Right cardiac atrium (tissue), 5 donors: ENCODE measurements at regions not wholly inside any gene's neighbourhood (a gene's known extent, or its start where the extent isn't known, plus 50 kb on each side); places are given as distances from the start of the nearest gene placed in this dataset.

Experiments
- ATAC-seq, 2 donors: fragments of 200-7000 bp; cut with Tn5 transposase; one replicate each; pipeline versions ENCODE4 v1.8.0 to v1.9.1; 2020; ENCODE audit warnings: moderate library complexity in 2 of 2, mild to moderate bottlenecking in 1 of 2
- DNase-seq, 3 donors: peaks; one replicate each; pipeline ENCODE4 v3.0.0-alpha.2; 2020
- H3K27ac ChIP-seq: one replicate; pipeline ENCODE4 v1.5.1; 2013; ENCODE audit warnings: mild to moderate bottlenecking, low read length, control low read depth, moderate library complexity
- H3K27me3 ChIP-seq: one replicate; pipeline ENCODE4 v1.6.1; 2013; ENCODE audit not compliant: control insufficient read depth, insufficient read depth
- H3K4me1 ChIP-seq: one replicate; pipeline ENCODE4 v1.6.1; 2013; ENCODE audit warnings: low read length; ENCODE audit not compliant: control insufficient read depth, insufficient read depth
- H3K4me3 ChIP-seq: one replicate; pipeline ENCODE4 v1.5.1; 2013; ENCODE audit warnings: low read length, control low read depth
- H3K9me3 ChIP-seq: one replicate; pipeline ENCODE4 v1.6.1; 2013; ENCODE audit warnings: low read length; ENCODE audit not compliant: control insufficient read depth
- WGBS: extraction: QIAGEN DNeasy Blood & Tissue Kit; methylation state at CpG from one replicate; pipeline ENCODE4 v1.1.7; 2013; 5-methylcytosine and 5-hydroxymethylcytosine counted together
- intact Hi-C, 4 donors: fragments of 100-400 bp; cut with DNase I; formaldehyde crosslinking; loops; one replicate each; pipeline versions ENCODE4 v1.11.0 to v1.14.0; 2022 to 2023
- donor health status: healthy with polysubstance abuse.
- donor health status: DM: no; HTN: yes; CAD: no.
- donor health status: DM: no; HTN: no; CAD: no.
- donor health status: DM: no; HTN: yes; CAD: no; lungs with severe emphysema.
- donor health status: DM: yes; HTN: yes; CAD: no.

- Histone ChIP-seq H3K27ac (no peak overlapping the region), H3K9me3 (no peaks in the 10 kb centered on the region), H3K27me3 (no peaks in the 10 kb centered on the region), H3K4me1 (peaks cover 2% of the 10 kb centered on the region), H3K4me3 (no peak overlapping the region)
- ATAC-seq: no peak
- no peak for DNase-seq
- intact Hi-C loops: loop anchor here in 1 of 4 donors (10.0 kb wide), 1 partner anchor 209 kb away; the partner anchor contains the start of gene TNPO1
Measured at GRCh38 chr5:72605632-72606031, 98.4 kb upstream of the ZNF366 start.

GRCh38 chr5:72604798-72605154 lies 97.6 kb upstream of the ZNF366 start:
- Histone ChIP-seq H3K9me3 (no peaks in the 10 kb centered on the region), H3K4me3 (no peak overlapping the region), H3K27ac (no peak overlapping the region), H3K4me1 (peaks cover 2% of the 10 kb centered on the region), H3K27me3 (no peaks in the 10 kb centered on the region)
- WGBS: 65% methylated on average over 2 of the region's 2 CpGs
- intact Hi-C loops: loop anchor here in 1 of 4 donors (10.0 kb wide), 1 partner anchor 210 kb away; the partner anchor contains the start of gene TNPO1
- DNase-seq: no peak
- no peak for ATAC-seq

- 60% methylated on average over 11 of the region's 11 CpGs for WGBS
- H3K27me3 ChIP-seq: no peaks in the 10 kb centered on the region
- no peaks in the 10 kb centered on the region for H3K9me3 ChIP-seq
- ATAC-seq (peak; percentile 53 to 76), DNase-seq (no peak)
- H3K4me3 ChIP-seq: no peak overlapping the region
- peaks cover 2% of the 10 kb centered on the region for H3K4me1 ChIP-seq
- intact Hi-C loops: loop anchor here in 1 of 4 donors (10.0 kb wide), 1 partner anchor 211 kb away; the partner anchor contains the start of gene TNPO1
- no peak overlapping the region for H3K27ac ChIP-seq
Measured at GRCh38 chr5:72604111-72604797, 97.0 kb upstream of the ZNF366 start.

GRCh38 chr5:72602696-72603685 lies 95.8 kb upstream of the ZNF366 start:
- H3K27me3 ChIP-seq: no peaks in the 10 kb centered on the region
- H3K4me1 ChIP-seq: peaks cover 2% of the 10 kb centered on the region
- no peak overlapping the region for H3K27ac ChIP-seq
- H3K9me3 ChIP-seq: no peaks in the 10 kb centered on the region
- H3K4me3 ChIP-seq: no peak overlapping the region
- intact Hi-C loops: loop anchor here in 1 of 4 donors (10.0 kb wide), 1 partner anchor 212 kb away; the partner anchor contains the start of gene TNPO1
- DNase-seq (no peak), ATAC-seq (no peak)
- WGBS: 94% methylated on average over 6 of the region's 6 CpGs

GRCh38 chr5:72601861-72602260 lies 94.7 kb upstream of the ZNF366 start:
- ATAC-seq (no peak), DNase-seq (no peak)
- intact Hi-C loops: loop anchor here in 1 of 4 donors (10.0 kb wide), 1 partner anchor 213 kb away; the partner anchor contains the start of gene TNPO1
- no peaks in the 10 kb centered on the region for H3K27me3 ChIP-seq
- no peak overlapping the region for H3K4me3 ChIP-seq
- no peaks in the 10 kb centered on the region for H3K9me3 ChIP-seq
- H3K27ac ChIP-seq: no peak overlapping the region
- 77% methylated on average over 1 of the region's 1 CpG for WGBS
- H3K4me1 ChIP-seq: peaks cover 5% of the 10 kb centered on the region

GRCh38 chr5:72600391-72600981 lies 93.3 kb upstream of the ZNF366 start:
- intact Hi-C loops: loop anchor here in 1 of 4 donors (10.0 kb wide), 1 partner anchor 214 kb away; the partner anchor contains the start of gene TNPO1
- H3K27ac ChIP-seq: no peak overlapping the region
- no peak for ATAC-seq

GRCh38 chr5:72599519-72600370 lies 92.5 kb upstream of the ZNF366 start:
- H3K27ac ChIP-seq: peak overlapping the region; percentile 33
- no peaks in the 10 kb centered on the region for H3K9me3 ChIP-seq
- H3K4me3 ChIP-seq: no peak overlapping the region
- H3K4me1 ChIP-seq: peaks cover 5% of the 10 kb centered on the region
- no peaks in the 10 kb centered on the region for H3K27me3 ChIP-seq
- ATAC-seq: no peak
- intact Hi-C loops: loop anchor here in 1 of 4 donors (10.0 kb wide), 1 partner anchor 215 kb away; the partner anchor contains the start of gene TNPO1
- WGBS: 73% methylated on average over 5 of the region's 5 CpGs
- DNase-seq: no peak

More at GRCh38 chr5:72600391-72600981, 93.3 kb upstream of the ZNF366 start:
- no peak for DNase-seq
- 79% methylated on average over 3 of the region's 3 CpGs for WGBS
- Histone ChIP-seq H3K4me1 (peaks cover 5% of the 10 kb centered on the region), H3K27me3 (no peaks in the 10 kb centered on the region), H3K4me3 (no peak overlapping the region), H3K9me3 (no peaks in the 10 kb centered on the region)

GRCh38 chr5:72599065-72599433 lies 91.8 kb upstream of the ZNF366 start:
- Histone ChIP-seq H3K4me3 (no peak overlapping the region), H3K27me3 (no peaks in the 10 kb centered on the region), H3K27ac (no peak overlapping the region), H3K4me1 (peaks cover 5% of the 10 kb centered on the region), H3K9me3 (no peaks in the 10 kb centered on the region)
- 96% methylated on average over 2 of the region's 2 CpGs for WGBS
- no peak for ATAC-seq
- DNase-seq: no peak
- intact Hi-C loops: no loop called here

GRCh38 chr5:72598401-72599064 lies 91.3 kb upstream of the ZNF366 start:
- WGBS: 67% methylated on average over 5 of the region's 5 CpGs
- Histone ChIP-seq H3K4me3 (no peak overlapping the region), H3K9me3 (no peaks in the 10 kb centered on the region), H3K27ac (peak overlapping the region; percentile 44), H3K27me3 (no peaks in the 10 kb centered on the region), H3K4me1 (peaks cover 3% of the 10 kb centered on the region)
- DNase-seq: no peak
- ATAC-seq: no peak
- intact Hi-C loops: no loop called here
